HG02870 (cell line): ENCODE measurements at regions not wholly inside any gene's neighbourhood (a gene's known extent, or its start where the extent isn't known, plus 50 kb on each side); places are given as distances from the start of the nearest gene placed in this dataset.

Source experiments
- ATAC-seq: cut with Tn5 transposase; IDR thresholded peaks from one replicate; pipeline ENCODE4 v1.9.1; 2021; ENCODE audit warnings: mild to moderate bottlenecking, moderate library complexity; ENCODE audit not compliant: unreplicated experiment

- ATAC-seq: no peak
These were observed 1089.4 kb upstream of the C9orf72 start for GRCh38 chr9:28662675-28663074.

- ATAC-seq: no peak
These were observed 1094.9 kb upstream of the C9orf72 start for GRCh38 chr9:28668158-28668557.

GRCh38 chr9:28671000-28671399 lies 1097.7 kb upstream of the C9orf72 start:
- no peak for ATAC-seq

- ATAC-seq: no peak
These were observed 1104.8 kb upstream of the C9orf72 start for GRCh38 chr9:28678097-28678496.

GRCh38 chr9:28688172-28688571 lies 1114.9 kb upstream of the C9orf72 start:
- ATAC-seq: no peak

- ATAC-seq: no peak
These were observed 1118.7 kb upstream of the C9orf72 start for GRCh38 chr9:28692012-28692411.

GRCh38 chr9:28696960-28697359 lies 1123.7 kb upstream of the C9orf72 start:
- ATAC-seq: no peak

- no peak for ATAC-seq
These were observed 1126.4 kb upstream of the C9orf72 start for GRCh38 chr9:28699632-28700031.

- no peak for ATAC-seq
These were observed 1134.3 kb upstream of the C9orf72 start for GRCh38 chr9:28707616-28708015.

- no peak for ATAC-seq
These were observed 1140.9 kb upstream of the C9orf72 start for GRCh38 chr9:28714188-28714587.

GRCh38 chr9:28718226-28718625 lies 1144.9 kb upstream of the C9orf72 start:
- no peak for ATAC-seq

GRCh38 chr9:28720746-28721145 lies 1147.5 kb upstream of the C9orf72 start:
- ATAC-seq: no peak

- no peak for ATAC-seq
These were observed 1156.8 kb upstream of the C9orf72 start for GRCh38 chr9:28730111-28730510.

GRCh38 chr9:28735738-28736342 lies 1162.6 kb upstream of the C9orf72 start:
- ATAC-seq: no peak

GRCh38 chr9:28741459-28741858 lies 1168.2 kb upstream of the C9orf72 start:
- ATAC-seq: no peak

- ATAC-seq: no peak
These were observed 1174.2 kb upstream of the C9orf72 start for GRCh38 chr9:28747351-28747985.

- ATAC-seq: no peak
These were observed 1176.9 kb upstream of the C9orf72 start for GRCh38 chr9:28750136-28750535.

- ATAC-seq: no peak
These were observed 1185.1 kb upstream of the C9orf72 start for GRCh38 chr9:28758341-28758740.

GRCh38 chr9:28758971-28759370 lies 1185.7 kb upstream of the C9orf72 start:
- ATAC-seq: no peak

GRCh38 chr9:28762167-28762566 lies 1188.9 kb upstream of the C9orf72 start:
- ATAC-seq: no peak

- ATAC-seq: no peak
These were observed 1191.3 kb upstream of the C9orf72 start for GRCh38 chr9:28764532-28764931.

- no peak for ATAC-seq
These were observed 1196.9 kb upstream of the C9orf72 start for GRCh38 chr9:28770226-28770625.

GRCh38 chr9:28770827-28771226 lies 1197.5 kb upstream of the C9orf72 start:
- ATAC-seq: no peak
